GM19438 (cell line): ENCODE measurements at regions not wholly inside any gene's neighbourhood (a gene's known extent, or its start where the extent isn't known, plus 50 kb on each side); places are given as distances from the start of the nearest gene placed in this dataset.

Experiments
- ATAC-seq: cut with Tn5 transposase; IDR thresholded peaks from one replicate; pipeline ENCODE4 v1.9.1; 2021; ENCODE audit warnings: low read depth; ENCODE audit not compliant: unreplicated experiment

DNA sequence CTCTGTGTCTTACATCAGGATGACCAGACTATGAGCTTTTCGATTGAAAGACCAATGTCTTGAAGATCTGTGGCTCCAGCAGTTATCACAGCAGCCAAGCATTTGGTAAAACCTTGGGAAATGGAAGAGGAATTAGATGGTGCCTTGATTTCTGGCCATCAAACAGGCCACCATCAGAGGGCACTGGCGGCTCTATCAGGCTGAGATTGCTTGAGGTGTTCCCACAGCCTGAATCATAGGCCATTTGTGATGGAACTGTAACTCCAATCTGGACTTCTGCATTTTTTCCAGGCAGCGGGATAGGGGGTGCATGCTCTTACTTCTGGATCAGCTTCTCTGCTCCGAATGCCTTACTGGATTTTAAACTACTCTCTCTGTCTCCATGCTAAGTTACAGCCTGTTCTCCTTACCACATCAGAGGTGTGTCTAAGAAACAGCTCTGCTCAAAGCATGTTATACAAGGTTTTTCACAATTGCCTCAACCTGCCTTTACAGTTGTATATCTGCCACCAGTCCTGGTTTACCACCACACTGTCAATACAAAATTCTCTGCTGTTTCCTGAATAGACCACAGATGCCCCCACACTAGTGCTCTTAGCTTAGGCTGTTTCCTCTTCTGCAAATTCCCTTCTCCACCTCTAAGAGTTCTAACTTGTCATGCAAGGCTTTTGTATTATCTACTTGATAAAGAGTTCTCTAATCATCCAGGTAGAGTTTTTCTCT lies 180.9 kb downstream of the PTGER3 start:
- no peak for ATAC-seq

DNA sequence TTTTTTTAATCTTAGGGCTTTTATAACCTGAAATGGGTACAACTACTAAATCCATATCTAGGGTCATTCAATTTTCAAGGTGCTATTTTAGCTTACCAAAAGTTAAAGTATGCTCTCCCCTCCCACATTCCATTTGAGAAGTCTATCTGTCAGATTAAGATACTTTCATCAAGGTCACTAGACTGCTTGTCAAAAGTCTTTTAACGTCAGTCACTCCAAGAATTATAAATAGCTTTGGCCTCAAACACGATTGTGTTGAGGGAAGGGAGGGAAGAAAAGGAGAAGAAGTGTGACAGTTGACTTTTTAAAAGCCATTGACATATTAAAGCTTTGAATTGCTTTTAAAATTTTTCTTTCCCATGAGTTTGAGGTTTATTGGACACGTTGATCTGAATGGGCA lies 175.8 kb downstream of the PTGER3 start:
- no peak for ATAC-seq

GRCh38 chr1:70874063-70874462 lies 173.6 kb downstream of the PTGER3 start:
- ATAC-seq: no peak

- no peak for ATAC-seq
These were observed 172.8 kb downstream of the PTGER3 start for GRCh38 chr1:70874818-70875217.

GRCh38 chr1:70877343-70877742 lies 170.3 kb downstream of the PTGER3 start:
- ATAC-seq: no peak

DNA sequence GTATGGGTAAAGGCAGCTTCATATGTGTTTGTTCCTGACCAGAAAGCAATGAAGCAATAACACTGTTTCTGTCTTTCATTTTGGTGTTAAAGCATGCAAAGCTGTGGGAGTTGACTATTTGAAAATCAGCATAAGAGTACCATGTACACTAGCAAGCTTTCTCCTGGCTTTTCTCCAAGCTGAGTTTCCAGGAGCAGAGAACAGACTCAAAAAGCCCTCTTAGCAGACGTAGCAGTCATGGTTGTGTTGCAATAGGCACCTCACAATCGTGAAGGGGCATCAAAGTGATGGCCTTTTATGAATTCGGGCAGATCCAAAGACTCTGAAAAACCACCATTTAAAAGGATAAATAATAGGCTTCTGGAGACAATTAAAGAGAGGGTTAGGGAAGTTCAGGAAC lies 159.7 kb downstream of the PTGER3 start:
- no peak for ATAC-seq

DNA sequence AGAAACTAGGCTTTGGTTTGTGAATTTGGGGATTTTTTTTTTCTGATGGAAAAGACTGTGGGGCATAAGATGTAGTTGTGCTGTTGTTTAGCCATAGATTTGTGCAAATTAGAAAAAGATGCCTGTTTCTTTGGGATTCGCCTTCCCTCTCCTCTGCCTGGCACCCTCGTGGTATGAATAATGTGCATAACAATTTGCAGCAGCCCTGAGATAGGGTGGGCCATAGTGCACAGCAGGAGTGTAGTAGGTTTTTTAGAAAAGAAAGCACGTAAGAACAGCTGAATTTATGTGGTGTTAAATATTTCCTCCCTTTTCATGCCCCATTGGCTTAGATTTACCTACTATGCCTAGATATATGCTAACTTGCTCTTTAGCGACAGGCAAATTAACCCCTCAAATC lies 158.9 kb downstream of the PTGER3 start:
- ATAC-seq: no peak

DNA sequence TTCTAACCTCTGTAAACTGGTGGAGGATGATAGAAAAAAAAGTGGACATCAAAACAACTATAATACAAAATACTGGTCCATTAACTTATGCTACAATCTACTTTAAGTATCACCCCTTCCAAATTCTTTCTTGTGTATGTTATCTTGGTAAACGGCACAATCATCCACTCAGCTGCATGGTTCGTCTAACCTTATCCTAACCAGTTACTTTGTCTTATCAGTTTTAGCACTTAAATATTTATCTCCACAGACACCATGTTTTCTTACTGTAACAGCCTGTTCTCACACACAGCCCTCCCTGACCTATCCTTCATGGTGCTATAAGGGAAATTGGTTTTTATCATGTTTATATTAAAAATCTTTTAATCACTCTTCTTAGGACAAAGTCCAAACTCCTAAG lies 157.2 kb downstream of the PTGER3 start:
- no peak for ATAC-seq

DNA sequence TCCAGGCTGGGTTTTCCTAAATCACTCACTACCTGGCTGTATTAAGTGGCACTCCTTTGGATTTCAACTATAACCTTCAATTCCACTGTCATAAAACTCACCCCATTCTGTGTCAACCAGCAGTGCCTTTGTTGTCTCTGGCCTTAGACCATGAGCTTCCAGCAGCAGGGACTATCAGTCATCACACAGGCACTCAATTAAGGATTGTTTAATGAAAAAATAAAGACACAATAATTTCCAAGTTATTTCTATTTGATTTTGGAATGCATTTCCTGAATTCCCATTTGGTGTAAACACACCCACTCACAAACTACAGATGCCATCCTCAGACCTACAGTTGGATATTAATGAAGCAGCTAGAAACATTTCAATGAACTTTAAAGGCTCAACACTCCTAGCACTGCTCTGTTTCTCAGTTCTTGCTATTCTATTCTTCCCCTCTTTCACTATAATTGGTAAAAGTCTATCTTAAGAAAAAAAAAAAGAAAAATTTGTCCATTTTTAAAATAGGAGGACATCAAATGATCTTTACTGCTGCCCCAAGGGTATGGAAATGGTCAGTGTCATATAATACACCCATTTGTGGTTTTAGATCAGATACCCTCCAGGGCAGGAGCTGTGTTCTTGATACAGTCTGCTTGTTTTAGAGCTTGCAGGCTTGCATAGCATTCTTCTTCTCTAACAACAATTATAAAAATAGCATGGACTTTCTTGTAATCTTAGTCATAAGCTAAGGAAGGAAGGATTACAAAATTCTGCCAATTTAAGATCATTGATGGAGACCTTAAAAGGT lies 156.4 kb downstream of the PTGER3 start:
- no peak for ATAC-seq

DNA sequence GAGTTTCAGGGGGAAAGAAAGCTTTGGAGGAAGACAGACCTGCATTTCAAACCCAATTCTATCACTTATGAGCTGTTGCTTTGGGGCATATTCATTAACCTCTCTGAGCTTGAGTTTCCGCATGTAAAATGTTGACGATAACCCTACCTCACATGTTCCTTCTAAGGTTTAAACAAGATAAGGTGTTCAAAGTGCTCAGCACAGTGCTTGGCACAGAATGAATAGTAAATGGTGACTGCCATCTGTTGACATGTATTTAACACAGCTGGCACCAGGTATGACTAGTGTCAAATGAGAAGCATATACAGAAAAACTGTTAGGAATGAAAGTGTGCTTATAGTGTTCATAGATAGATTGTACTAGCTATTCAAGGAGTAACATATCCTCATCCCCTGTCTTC lies 155.5 kb downstream of the PTGER3 start:
- no peak for ATAC-seq

DNA sequence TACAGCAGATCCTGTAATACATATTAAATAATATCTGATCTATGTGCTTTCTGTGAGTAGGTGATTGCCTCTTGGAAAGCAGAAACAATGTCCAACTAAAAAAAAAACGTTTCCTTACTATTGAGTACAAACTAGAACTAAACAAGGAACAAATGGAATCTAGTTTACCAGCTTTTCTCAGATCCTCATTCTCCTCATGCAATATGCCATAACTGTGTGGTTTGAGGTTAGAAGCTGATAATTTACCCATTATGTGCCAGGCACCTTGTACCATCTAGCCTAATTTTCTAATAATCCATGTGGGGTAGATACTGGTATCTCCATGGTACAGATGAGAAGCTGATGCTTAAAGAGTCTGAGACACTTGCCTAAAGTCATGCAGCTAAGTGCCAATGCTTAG lies 154.7 kb downstream of the PTGER3 start:
- ATAC-seq: no peak

DNA sequence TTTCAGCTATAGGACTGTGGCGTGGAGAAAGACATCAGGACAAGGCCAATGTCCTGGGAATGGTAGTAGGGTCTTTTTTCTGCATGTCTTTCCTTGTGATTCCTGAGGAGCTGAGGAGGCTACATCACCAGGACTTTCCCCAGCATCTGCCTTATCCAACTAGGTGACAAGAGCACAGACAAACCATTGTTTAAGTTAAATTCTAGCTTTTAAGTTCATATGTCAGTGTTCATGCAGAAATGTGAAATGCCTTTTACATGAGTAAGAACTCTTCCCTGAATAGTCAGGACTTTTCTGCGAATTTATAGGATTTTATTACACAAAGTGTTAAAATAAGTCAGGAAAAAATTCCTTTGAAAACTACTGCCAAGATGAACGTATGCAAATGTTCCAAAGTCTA lies 154.2 kb downstream of the PTGER3 start:
- ATAC-seq: no peak

DNA sequence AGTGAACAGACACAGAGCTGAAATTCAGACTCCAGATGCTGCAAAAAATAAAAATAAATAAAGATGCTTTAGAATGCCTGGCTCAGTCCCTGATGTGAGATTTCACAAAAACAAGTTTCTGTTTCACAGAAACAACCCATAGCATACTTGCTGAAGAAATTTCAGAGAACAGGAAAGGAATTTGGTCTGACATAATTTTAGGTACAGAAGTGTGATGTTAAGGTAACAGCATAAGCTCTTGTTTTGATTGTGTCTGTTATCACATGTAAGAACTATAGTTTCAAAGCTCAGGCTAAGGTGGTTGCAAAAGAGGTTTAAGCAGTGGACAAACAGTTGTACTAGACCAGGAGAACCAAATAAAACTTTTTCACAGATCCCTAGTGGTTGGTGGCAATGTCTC lies 152.1 kb downstream of the PTGER3 start:
- no peak for ATAC-seq

DNA sequence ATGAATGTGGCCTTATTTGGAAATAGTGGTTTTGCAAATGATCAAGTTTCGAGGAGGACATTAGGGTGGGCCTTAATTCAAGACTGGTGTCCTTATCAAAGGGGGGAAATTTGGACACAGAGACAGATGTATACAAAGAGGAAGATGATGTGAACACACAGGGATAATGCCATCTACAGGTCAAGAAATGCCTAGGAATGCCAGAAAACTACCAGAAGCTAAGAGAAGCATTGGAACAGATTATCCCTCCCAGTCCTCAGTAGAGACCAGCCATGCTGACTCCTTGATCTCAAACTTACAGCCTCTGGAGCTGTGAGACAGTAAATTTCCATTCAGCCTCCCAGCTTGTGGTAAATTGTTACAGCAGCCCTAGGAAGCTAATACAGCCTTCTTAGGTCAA lies 151.4 kb downstream of the PTGER3 start:
- ATAC-seq: no peak

DNA sequence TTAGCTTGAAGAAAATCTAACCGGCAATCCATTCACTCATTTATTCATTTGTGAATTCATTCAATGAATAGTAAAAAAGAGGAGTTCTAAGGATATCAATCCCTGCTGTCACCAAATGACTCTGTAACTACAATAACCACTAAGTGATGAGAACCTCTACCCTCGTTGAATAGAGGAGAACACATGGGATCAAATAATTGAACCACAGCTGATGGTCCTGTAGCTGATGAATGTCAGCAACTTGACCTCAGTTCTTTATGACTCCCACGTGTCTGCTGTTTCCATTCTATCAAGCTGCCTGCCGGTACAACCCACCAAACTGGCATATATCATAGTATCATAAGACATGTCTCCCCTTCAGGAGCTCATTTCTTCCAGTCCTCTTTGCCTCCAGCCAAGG lies 150.3 kb downstream of the PTGER3 start:
- ATAC-seq: no peak

GRCh38 chr1:70899735-70900134 lies 147.9 kb downstream of the PTGER3 start:
- no peak for ATAC-seq

GRCh38 chr1:70902211-70902610 lies 145.4 kb downstream of the PTGER3 start:
- no peak for ATAC-seq

DNA sequence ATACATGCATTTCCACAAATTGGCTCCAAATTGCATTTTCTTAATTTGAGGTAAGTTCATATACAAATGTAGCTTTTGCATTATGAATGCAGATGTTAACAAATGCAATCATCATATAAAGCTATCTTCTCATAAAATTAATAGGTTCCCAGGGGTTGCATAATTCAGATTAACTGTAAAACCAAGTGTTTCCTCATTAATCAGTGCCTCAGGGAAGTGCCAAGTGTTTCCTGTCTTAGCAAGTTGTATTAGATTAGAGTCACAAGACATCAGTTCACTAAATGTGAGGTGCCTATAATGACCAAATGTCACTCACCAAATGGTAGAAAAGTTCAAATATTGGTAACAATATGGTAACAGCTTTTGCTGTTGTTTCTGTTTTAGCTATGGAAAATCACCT lies 140.8 kb downstream of the PTGER3 start:
- ATAC-seq: no peak

- ATAC-seq: no peak
These were observed 139.9 kb downstream of the PTGER3 start for GRCh38 chr1:70907563-70908310.

GRCh38 chr1:70909262-70909822 lies 138.3 kb downstream of the PTGER3 start:
- no peak for ATAC-seq

- ATAC-seq: no peak
These were observed 137.6 kb downstream of the PTGER3 start for GRCh38 chr1:70910013-70910412.
